ENCODE measurements at regions not wholly inside any gene's neighbourhood (a gene's known extent, or its start where the extent isn't known, plus 50 kb on each side); places are given as distances from the start of the nearest gene placed in this dataset.
A peak's percentile ranks its signal among the peaks of the same experiment; 100 is the strongest.
"Not testable (repeated sequence)": the region's sequence is repeated elsewhere in the genome, so short reads cannot be mapped to it uniquely, and the experiment has no call there.

DNA sequence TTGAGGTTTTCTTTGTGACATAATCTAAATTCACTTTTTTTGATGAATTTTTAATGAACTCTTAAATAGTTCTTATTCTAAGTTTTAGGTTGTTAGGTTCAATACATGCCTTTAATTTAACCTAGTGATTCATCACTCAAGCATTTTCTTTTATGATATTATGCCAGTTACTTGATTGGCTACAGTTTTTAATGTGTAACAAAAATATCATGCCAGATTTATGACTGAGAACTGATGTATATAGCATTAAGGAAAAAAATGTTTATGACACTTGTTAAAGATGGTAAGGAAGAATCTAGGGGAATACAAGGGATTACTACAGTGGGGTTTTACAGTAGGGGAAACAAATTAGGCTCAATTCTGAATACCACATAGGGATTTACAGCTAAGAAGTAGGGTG lies 103.1 kb downstream of the VGLL3 start:
- no peak for DNase-seq (ENCODE audit: low read depth in 2 of 2)

DNA sequence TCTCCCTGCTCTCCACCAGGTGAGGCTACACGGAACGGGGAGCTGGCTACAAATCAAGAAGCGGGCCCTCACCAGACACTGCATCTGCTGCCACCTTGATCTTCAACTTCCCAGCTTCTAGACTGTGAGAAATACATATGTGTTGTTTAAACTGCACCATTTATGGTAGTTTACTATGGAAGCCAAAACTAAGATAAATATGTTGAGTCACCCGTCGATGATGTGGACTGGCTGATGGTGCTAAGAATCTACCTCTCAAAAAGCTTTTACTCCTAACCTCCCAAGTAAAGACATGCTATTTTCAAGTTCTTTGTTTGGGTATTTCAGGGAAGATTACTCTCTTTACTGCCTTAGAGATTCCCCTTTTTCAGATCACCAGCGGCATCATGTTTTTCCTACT lies 110.9 kb downstream of the VGLL3 start:
- no peak for DNase-seq (ENCODE audit: low read depth in 2 of 2)

DNA sequence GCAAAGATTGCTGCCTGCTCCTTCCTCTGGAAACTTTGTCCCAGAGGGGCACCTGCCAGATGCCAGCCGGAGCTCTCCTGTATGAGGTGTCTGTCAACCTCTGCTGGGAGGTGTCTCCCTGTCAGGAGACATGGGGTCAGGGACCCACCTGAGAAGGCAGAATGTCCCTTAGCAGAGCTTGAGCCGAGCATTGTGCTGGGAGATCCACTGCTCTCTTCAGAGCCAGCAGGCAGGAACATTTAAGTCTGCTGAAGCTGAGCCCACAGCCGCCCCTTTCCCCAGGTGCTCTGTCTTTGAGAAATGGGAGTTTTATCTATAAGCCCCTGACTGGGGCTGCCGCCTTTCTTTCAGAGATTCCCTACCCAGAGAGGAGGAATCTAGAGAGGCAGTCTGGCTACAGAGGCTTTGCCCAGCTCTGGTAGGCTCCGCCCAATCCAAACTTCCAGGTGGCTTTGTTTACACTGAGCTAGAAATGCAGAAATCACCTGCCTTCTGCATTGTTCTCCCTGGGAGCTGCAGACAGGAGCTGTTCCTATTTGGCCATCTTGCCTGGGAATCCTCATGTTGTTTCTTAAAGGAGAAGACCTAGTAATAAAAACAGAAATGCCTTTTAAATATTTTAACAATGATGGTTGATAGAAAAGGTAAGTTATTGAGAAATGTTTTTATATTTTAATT lies 114.3 kb downstream of the VGLL3 start:
- not testable (repeated sequence) for DNase-seq (ENCODE audit: low read depth in 2 of 2)

DNA sequence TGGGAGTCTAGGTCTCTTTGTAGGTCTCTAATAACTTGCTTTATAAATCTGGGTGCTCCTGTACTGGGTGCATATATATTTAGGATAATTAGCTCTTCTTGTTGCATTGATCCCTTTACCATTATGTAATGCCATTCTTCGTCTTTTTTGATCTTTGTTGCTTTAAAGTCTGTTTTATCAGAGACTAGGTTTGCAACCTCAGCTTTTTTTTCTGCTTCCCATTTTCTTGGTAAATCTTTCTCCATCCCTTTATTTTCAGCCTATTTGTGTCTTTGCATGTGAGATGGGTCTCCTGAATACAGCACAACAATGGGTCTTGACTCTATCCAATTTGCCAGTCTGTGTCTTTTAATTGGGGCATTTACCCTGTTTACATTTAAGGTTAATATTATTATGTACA lies 116.2 kb downstream of the VGLL3 start:
- DNase-seq (ENCODE audit: low read depth in 2 of 2), result not testable (repeated sequence)

DNA sequence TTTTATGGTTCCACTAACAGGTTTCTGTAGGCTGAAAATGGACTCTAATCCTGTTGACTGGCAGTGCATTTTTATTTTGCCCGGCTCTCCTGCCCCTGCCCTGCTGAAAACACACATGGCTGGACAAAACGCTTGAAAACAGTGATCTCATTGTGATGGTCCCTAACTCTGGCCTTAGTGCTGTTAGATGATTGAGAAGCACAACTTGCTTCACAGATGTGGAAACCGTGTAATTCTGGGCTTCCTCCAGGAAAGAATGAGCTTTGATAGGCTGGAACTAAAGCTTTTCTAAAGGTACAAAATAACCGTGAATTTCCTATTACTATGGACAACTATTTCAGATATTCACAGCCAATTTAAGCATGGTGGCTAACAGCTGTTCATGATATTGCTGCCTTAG lies 121.4 kb downstream of the VGLL3 start:
- no peak for DNase-seq (ENCODE audit: low read depth in 2 of 2)

DNA sequence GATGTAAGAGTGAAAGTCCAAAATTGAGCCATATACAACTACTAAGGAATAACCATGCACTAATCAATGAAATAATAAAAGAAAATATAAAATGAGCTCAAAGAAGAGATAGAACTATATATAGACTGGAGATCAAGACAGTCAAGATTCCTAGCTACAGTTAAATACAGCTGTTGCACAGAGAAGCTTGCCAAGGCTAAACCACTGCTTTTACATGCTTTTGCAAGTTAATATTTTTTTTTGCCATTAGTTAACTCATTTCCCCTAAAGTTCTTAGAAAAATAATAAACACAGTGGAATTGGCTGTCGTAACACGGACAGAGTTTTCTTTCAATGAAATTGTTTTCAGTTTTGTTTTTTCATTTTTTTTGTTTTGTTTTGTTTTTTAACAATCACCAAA lies 123.0 kb downstream of the VGLL3 start:
- DNase-seq (ENCODE audit: low read depth in 2 of 2), result peak; percentile 44 to 52

DNA sequence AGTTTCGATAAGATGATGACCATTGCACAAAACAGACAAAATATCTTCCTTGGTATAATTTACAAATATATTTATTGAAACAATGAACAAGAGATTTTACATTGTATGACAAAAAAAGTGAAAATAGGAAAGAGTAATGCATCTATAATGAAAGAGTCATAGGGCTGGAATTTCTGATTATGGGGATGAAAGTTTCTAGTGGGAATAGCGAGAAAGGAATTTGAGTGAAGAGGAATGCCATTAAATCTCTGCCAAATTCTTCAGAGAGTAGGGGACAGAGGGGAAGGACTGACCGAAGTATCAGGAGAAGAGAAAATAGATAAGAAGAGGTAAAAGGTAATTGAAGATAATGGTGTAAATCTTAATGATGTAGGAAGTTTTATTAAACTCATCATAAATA lies 125.4 kb downstream of the VGLL3 start:
- peak; percentile 45 to 55 for DNase-seq (ENCODE audit: low read depth in 2 of 2)

DNA sequence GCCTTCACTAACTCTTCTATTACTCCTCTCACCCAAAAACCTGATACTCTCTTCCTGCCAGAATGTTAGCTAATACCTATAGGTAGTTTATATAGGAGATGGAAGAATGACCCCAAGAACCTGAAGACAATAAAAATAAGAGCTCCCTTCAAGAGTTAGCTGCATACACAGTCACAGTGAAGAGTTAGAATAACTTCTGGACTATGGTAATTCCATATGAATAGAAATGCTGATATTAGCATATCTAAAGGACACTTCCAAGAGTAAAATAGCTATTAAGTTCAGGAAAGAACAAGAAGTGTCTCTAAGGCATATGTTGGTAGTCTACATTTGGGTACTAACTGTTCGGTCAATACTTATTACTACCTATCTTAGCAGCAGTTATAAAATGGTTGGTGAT lies 134.2 kb downstream of the VGLL3 start:
- no peak for DNase-seq (ENCODE audit: low read depth in 2 of 2)

DNA sequence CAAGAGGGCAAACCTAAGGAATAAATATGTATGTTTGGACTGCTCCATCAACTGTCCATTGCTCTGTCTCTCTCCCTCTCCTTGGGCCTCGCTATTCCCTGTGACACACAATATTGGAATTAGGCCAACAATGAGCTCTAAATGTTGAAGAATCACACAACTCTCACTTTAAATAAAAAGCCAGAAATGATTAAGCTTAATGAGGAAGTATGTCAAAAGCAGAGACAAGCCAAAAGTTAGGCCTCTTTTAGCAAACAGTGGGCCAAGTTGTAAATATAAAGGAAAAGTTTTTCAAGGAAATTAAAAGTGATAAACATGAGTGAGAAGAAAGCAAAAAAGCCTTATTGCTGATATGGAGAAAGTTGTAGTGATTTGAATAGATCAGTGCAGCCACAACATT lies 141.0 kb downstream of the VGLL3 start:
- DNase-seq (ENCODE audit: low read depth in 2 of 2), result no peak

DNA sequence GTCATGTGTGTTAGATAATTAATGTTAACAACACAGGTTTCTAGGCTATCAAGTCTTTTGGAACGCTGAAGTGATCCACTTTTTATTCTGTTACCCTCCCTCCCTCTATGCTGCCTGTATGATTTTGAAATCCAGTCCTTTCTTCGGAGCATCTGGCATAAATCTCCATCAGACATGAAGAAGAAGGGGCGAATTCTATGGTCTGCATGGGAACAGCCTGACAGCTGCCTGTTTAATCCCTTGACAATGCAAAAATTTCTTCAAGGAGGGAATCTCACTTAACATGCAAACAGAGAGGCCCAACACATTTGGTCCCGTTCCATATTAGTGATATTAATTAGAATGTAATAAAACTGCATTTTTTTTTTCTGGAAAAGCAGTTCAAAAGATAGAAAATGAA lies 145.2 kb downstream of the VGLL3 start:
- DNase-seq (ENCODE audit: low read depth in 2 of 2), result no peak

DNA sequence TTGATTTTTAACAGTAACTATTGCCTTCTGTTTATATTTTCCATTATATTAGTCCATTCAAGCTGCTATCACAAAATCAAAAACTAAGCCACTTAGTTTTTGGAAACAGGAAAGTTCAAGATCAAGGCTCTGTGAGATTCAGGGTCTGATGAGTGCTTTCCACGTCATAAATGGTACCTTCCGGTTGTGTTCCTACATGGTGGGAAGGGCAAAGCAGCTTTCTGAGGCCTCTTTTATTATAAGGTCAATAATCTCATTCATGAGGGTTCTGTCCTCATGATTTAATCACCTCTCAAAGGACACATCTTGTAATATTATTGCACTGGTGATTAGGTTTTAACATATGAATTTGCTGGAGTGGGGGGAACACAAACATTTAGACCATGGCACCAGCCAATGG lies 152.0 kb downstream of the VGLL3 start:
- DNase-seq (ENCODE audit: low read depth in 2 of 2), result no peak

DNA sequence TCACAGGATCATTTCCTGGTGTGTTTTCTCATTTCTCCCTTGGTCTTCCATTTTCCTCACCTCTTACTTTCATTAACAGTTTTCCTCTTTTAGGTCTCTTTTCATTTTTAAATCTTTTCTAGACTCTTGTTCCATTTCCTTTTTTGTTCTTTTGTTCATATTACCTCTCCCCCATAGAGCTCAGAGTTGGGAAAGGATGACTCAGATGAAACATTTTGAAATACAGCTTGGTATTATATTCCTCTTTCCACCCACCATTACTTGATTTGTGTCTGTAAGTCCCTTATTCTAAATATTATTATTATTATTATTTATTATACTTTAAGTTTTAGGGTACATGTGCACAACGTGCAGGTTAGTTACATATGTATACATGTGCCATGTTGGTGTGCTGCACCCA lies 153.1 kb downstream of the VGLL3 start:
- DNase-seq (ENCODE audit: low read depth in 2 of 2), result no peak

DNA sequence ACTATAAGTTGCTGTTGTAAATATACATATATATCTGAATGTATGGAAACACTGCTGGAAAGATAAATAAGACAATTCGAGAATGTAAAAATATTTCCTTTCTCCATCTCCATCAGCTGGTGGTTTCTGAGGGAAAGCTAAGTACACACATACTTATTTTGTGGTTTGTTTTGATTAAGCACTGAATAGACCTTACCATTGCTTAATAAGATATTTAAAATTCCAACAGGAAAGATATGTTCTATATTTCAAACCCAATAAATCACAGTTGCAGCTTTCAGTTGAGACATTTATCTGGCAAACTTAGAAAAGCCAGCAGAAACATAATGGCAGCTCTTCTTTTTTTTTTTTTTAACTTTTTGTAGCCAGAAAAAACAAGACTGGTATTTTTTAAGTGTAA lies 160.4 kb downstream of the VGLL3 start:
- DNase-seq (ENCODE audit: low read depth in 2 of 2), result peak; percentile 83 to 89

DNA sequence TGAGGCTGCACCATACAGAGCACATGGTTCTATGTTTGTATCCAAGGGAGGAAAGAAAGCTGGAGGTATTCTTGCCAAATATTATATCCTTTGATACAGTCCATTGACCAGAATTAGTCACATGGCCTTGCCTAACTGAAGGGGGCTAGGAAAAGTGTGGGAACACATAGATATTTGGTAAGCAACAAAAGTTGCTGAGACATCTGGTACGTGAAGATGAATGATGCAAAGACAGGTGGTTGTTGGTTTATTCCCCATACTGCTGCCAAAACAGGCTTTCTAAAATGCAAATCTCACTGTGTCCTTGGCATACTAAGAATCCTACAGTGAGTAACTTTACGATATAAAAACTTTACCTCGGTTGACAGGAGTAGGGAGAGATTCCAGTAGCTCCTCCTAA lies 162.2 kb downstream of the VGLL3 start:
- DNase-seq (ENCODE audit: low read depth in 2 of 2), result no peak

DNA sequence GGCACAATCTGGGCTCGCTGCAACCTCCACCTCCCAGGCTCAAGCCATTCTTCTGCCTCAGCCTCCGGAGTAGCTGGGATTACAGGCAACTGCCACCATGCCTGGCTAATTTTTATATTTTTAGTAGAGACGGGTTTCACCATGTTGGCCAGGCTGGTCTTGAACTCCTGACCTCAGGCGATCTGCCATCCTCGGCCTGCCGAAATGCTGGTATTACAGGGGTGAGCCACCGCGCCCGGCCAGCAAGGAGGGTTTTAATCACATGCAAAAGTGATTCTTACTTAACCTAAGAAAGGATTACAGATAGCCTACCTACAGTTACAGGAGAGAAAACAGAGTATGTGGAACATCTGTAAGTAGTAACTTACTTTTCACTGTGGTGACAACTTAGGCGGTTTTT lies 163.4 kb downstream of the VGLL3 start:
- DNase-seq (ENCODE audit: low read depth in 2 of 2), result not testable (repeated sequence)

DNA sequence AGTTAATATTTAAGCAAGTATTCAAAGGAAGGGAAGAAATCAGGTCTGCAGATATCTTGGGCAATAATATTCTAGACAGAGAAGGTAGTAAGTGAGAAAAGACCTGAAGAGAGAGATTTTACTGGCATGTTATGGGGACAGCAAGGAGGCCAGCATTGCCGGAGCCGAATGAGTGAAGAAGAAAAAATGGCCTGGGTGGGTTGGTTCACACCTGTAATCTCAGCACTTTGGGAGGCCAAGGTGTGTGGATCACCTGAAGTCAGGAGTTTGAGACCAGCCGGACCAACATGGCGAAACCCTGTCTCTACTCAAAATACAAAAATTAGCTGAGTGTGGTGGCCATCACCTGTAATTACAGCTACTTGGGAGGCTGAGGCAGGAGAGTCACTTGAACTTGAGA lies 164.7 kb downstream of the VGLL3 start:
- DNase-seq (ENCODE audit: low read depth in 2 of 2), result no peak

DNA sequence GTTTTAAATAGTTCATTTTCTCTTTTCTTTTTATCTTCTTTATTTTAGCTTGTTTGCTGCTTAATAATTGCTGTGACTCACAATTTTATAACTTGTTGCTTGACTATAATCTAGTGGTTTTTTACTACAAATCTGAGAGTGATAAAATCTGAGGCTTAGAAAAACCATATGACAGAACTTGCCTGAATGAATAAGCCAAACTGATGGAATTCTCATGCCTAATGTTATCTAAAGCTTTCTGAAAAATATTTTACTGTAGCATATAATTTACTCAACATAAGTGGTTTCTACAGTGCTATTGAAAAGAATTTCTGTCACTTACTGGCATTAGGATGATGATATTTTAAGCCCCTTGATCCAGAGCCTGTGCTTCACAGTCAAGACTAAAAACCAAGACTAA lies 175.1 kb downstream of the VGLL3 start:
- DNase-seq (ENCODE audit: low read depth in 2 of 2), result no peak

DNA sequence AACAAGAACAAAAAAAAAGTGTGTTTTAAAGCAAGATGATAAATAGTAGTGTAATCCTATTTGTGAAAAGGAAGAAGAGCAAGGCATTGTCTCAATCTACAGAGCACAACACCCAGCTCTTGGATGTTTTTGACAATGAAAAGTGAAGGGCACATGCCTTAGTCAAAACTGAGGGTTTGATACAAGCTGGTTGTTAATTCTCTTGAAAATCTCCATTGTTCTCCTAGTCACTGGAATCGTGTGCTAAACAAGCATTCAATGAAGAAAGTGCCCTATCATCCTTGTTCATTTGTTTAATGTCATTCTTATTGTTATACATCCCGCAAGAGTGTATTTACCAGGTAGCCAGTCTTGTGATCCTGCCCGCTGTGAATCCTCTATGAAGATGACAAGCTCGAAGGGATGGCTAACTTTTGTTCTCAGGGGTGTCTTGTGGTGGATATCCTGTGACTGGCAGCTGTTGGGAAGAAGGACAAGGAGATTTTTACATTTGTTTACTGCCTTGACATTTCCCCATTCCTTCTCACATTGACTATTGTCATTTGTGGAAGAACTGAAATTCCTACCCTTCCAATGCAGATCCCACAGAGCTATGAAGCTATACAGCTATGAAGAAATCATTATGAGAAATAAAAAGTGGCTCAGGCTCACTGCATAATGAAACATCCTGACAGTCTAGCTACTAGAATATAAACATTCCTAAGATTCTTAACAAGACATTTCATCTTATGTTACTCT lies 175.9 kb downstream of the VGLL3 start:
- DNase-seq (ENCODE audit: low read depth in 2 of 2), result peak in 1 of 2 experiments; percentile 70

DNA sequence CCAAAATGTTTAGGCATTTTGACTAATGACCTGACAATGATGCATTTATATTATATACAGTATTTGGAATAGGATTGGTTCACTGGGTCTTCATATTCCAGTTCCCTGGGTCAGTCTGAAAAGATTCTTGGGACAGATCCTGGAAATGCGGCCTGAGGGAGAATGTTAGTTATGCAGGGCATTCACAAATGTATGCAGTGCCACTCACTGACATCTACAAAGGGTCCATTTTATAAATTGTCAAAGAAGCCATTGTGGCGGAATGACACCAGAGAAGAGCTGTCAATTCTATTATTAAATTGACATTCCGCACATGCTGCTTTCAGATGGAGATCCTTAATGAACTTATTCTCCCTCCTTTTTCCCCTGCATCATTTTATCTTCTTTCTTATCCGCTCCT lies 176.6 kb downstream of the VGLL3 start:
- DNase-seq (ENCODE audit: low read depth in 2 of 2), result no peak

DNA sequence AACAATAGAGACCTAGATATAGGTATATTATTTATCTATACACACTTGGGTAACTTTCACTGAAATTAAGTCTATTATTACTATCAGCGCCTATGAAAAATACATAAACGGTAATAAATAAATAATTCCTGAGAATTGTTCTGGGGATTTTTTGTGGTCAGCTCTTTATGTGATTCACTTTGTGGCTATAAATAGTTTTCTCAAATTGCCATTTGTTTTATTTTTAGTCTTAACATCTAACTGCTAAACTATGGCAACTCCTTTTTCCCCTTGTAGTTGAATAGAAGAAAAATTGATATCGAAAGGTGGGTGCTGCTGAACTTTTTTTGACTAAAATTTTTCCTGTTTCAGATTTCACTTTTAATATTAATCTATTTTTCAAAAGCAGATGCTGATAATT lies 189.0 kb downstream of the VGLL3 start:
- no peak for DNase-seq (ENCODE audit: low read depth in 2 of 2)

DNA sequence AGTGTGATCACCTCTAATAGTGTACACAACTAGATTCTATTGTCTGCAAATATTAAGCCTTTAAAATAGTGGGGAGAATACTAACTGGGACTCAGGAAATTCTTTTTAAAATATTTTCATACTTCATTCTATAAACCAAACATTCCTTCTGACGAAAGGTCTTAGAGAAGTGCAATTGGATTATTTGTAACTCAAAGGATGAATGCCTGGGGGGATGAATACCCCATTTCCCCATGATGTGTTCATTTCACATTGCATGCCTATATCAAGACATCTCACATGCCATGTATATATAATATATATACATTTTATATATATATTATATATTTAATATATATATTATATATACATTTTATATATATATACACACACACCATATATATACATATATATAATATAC lies 189.9 kb downstream of the VGLL3 start:
- DNase-seq (ENCODE audit: low read depth in 2 of 2), result no peak

DNA sequence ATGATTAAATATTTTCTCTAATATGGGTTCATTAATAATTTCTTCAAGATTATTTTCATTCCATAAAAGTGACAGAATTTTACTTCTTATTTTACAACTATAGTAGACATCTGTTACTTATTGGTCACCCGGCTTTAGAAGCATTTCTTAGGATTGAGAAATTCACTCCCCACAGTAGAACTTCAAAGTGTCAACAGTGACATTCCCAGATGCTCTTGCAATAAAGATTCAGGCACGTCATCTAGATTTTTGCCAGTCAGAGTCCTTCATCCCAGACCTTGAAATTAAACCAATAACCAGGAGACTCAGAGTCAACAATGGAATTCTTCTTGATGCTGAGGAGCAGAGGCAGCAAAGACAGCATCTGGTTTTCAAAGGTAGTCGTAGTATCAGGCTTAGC lies 190.8 kb downstream of the VGLL3 start:
- DNase-seq (ENCODE audit: low read depth in 2 of 2), result no peak

DNA sequence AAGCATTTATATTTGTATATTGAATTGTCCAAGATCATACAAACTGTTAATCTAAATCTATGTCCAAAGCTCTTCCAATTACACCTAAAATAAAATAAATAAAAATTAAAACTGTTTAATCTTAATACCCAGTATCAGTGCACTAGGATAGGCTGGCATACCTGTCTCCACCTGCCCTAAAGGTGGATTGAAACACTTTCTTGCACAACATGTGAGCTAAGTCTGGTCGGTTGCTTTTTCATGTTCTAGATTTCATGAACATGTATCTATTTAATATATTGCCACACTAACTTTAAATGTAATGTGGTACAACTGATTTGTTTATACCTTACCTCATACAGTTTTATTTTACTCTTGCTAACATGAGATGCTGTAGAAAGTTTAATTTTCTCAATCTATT lies 193.0 kb downstream of the VGLL3 start:
- DNase-seq (ENCODE audit: low read depth in 2 of 2), result no peak

All from fibroblast of skin of left biceps (primary cell).